NCI-H345 treated with DMSO at 0.1 percent for 48 hours (cell line): ENCODE measurements at regions not wholly inside any gene's neighbourhood (a gene's known extent, or its start where the extent isn't known, plus 50 kb on each side); places are given as distances from the start of the nearest gene placed in this dataset.
"Not testable (repeated sequence)": the region's sequence is repeated elsewhere in the genome, so short reads cannot be mapped to it uniquely, and the experiment has no call there.

Experiments
- DNase-seq: peaks from one replicate; lab custom pipeline; 2025; ENCODE audit not compliant: unreplicated experiment; lab: John Stamatoyannopoulos, UW

- DNase-seq, result no peak
These were observed 761.1 kb upstream of the CDH10 start for GRCh38 chr5:25405850-25406249.

- no peak for DNase-seq
These were observed 755.2 kb upstream of the CDH10 start for GRCh38 chr5:25399878-25400480.

- no peak for DNase-seq
These were observed 749.2 kb upstream of the CDH10 start for GRCh38 chr5:25393957-25394356.

GRCh38 chr5:25393256-25393655 is 748.5 kb upstream of the CDH10 start:
- DNase-seq, result no peak

GRCh38 chr5:25387953-25388352 is 743.2 kb upstream of the CDH10 start:
- DNase-seq, result no peak

- no peak for DNase-seq
These were observed 718.0 kb upstream of the CDH10 start for GRCh38 chr5:25362799-25363198.

GRCh38 chr5:25358919-25359318 is 714.1 kb upstream of the CDH10 start:
- no peak for DNase-seq

- no peak for DNase-seq
These were observed 712.8 kb upstream of the CDH10 start for GRCh38 chr5:25357605-25358004.

- no peak for DNase-seq
These were observed 705.0 kb upstream of the CDH10 start for GRCh38 chr5:25349746-25350145.

GRCh38 chr5:25345240-25345771 is 700.5 kb upstream of the CDH10 start:
- no peak for DNase-seq

- DNase-seq, result no peak
These were observed 694.8 kb upstream of the CDH10 start for GRCh38 chr5:25339541-25339940.

GRCh38 chr5:25334350-25334749 is 689.6 kb upstream of the CDH10 start:
- no peak for DNase-seq

- DNase-seq, result no peak
These were observed 685.9 kb upstream of the CDH10 start for GRCh38 chr5:25330721-25331120.

- DNase-seq, result no peak
These were observed 682.4 kb upstream of the CDH10 start for GRCh38 chr5:25327172-25327571.

- DNase-seq, result no peak
These were observed 657.1 kb upstream of the CDH10 start for GRCh38 chr5:25301836-25302235.

GRCh38 chr5:25295067-25295466 is 650.3 kb upstream of the CDH10 start:
- DNase-seq, result no peak

GRCh38 chr5:25289766-25290165 is 645.0 kb upstream of the CDH10 start:
- not testable (repeated sequence) for DNase-seq

- DNase-seq, result no peak
These were observed 641.5 kb upstream of the CDH10 start for GRCh38 chr5:25286319-25286718.

GRCh38 chr5:25285136-25285535 is 640.4 kb upstream of the CDH10 start:
- DNase-seq, result no peak

GRCh38 chr5:25263507-25263906 is 618.7 kb upstream of the CDH10 start:
- DNase-seq, result not testable (repeated sequence)

- no peak for DNase-seq
These were observed 617.4 kb upstream of the CDH10 start for GRCh38 chr5:25262221-25262620.

- DNase-seq, result no peak
These were observed 610.4 kb upstream of the CDH10 start for GRCh38 chr5:25255128-25255527.

GRCh38 chr5:25241981-25242380 is 597.2 kb upstream of the CDH10 start:
- DNase-seq, result no peak
